Fibroblast of pulmonary artery (primary cell): ENCODE measurements at regions not wholly inside any gene's neighbourhood (a gene's known extent, or its start where the extent isn't known, plus 50 kb on each side); places are given as distances from the start of the nearest gene placed in this dataset.

Source experiments
- DNase-seq: peaks from one replicate; pipeline ENCODE4 v3.0.0-alpha.2; 2010; ENCODE audit warnings: low read depth
- H3K4me3 ChIP-seq: replicated peaks from 2 replicates; pipeline ENCODE4 v1.5.1; 2011; ENCODE audit warnings: low read depth, mild to moderate bottlenecking, control low read depth, low read length, moderate library complexity
- TF ChIP-seq, protein P1 (sequence below): IDR thresholded peaks from 2 replicates; pipeline ENCODE4 v1.5.1; 2011; ENCODE audit warnings: mild to moderate bottlenecking, control low read depth, low read length, inconsistent platforms; ENCODE audit errors: missing control alignments

- TF ChIP-seq, protein P1, sequence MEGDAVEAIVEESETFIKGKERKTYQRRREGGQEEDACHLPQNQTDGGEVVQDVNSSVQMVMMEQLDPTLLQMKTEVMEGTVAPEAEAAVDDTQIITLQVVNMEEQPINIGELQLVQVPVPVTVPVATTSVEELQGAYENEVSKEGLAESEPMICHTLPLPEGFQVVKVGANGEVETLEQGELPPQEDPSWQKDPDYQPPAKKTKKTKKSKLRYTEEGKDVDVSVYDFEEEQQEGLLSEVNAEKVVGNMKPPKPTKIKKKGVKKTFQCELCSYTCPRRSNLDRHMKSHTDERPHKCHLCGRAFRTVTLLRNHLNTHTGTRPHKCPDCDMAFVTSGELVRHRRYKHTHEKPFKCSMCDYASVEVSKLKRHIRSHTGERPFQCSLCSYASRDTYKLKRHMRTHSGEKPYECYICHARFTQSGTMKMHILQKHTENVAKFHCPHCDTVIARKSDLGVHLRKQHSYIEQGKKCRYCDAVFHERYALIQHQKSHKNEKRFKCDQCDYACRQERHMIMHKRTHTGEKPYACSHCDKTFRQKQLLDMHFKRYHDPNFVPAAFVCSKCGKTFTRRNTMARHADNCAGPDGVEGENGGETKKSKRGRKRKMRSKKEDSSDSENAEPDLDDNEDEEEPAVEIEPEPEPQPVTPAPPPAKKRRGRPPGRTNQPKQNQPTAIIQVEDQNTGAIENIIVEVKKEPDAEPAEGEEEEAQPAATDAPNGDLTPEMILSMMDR, result no peak
- no peak for DNase-seq
- H3K4me3 ChIP-seq, result no peak overlapping the region
Measured at GRCh38 chr5:158265346-158265745, 406.4 kb upstream of the CLINT1 start.

GRCh38 chr5:158264264-158264663 lies 405.3 kb upstream of the CLINT1 start:
- H3K4me3 ChIP-seq, result no peak overlapping the region
- TF ChIP-seq, protein P1, result no peak
- no peak for DNase-seq

DNA sequence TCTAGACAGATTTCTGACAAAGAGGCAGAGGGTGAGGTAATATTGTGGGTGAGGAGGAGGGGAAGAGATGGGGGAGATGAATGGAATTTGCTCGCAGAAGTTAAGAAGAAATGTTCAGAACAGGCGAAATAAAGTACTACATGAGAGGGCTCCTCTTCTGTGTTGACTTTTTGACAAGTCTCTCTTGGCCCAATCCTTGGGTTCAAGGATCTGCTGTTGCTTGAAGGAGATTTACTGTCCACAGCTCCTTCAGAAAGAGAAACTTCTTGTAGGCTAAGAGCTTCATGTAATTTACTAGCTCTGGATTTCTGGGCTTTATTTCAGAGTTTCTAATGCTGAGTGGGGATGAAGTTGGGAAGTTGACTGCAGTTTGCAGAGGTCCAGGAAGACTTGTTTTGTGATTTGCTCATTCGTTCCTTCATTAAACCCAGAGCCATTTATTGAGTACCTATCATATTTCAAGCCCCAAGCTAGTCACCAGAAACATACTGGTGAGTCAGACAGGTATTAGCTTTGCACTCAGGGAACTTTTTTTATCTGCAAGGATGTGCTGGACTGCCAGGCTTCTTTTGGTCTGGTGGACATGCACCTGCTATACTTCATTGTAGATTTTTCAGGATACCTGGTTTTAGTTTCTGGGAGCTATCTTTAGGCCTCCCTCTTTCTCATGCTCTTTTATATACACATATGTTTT lies 402.9 kb upstream of the CLINT1 start:
- no peak for DNase-seq
- no peak overlapping the region for H3K4me3 ChIP-seq
- TF ChIP-seq, protein P1, result no peak

- H3K4me3 ChIP-seq, result no peak overlapping the region
- no peak for DNase-seq
- TF ChIP-seq, protein P1, result no peak
Measured at GRCh38 chr5:158256096-158256495, 397.2 kb upstream of the CLINT1 start.

DNA sequence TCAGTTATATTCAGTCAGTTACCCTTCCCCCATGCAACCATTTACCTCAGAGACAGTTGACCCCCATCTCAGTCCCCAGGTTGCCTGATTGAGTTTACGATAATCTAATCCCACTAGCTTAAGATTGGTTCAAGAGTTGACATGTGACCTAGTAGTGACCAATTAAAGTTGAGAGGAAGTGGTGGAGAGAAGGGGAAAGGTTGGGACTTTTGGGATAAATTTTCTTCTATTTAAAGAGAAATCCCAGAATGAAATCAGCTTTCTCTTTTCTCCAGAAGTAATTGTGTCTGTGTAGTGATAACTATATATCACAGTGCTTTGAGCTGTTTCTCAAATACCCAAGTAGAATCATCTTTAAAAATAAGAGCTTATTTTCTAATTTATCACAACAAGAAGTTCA lies 396.7 kb upstream of the CLINT1 start:
- DNase-seq, result no peak
- TF ChIP-seq, protein P1, result no peak
- H3K4me3 ChIP-seq, result no peak overlapping the region

- TF ChIP-seq, protein P1, result no peak
- no peak for DNase-seq
- no peak overlapping the region for H3K4me3 ChIP-seq
Measured at GRCh38 chr5:158246661-158247060, 387.7 kb upstream of the CLINT1 start.

DNA sequence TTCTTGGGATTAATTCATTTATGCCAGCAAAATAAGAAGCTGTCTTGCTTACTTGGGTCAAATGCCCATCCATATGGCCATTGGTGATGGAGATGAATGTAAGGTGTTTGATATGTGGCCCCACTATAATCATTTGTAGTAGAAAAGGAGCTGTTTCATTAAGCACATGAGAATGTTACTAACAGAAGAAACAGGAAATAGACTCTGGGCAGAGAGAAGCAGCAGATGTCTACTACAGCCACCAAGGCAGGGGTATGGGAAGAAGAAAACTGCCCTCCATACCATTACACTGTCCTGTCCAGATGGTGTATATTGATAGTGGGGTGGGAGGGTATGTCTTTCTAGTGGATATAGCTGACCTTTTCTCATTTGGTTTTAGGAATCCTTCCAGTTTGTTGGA lies 386.6 kb upstream of the CLINT1 start:
- H3K4me3 ChIP-seq, result no peak overlapping the region
- TF ChIP-seq, protein P1, result no peak
- DNase-seq, result no peak
